ENCODE measurements at regions not wholly inside any gene's neighbourhood (a gene's known extent, or its start where the extent isn't known, plus 50 kb on each side); places are given as distances from the start of the nearest gene placed in this dataset.

- TF ChIP-seq, protein P1, sequence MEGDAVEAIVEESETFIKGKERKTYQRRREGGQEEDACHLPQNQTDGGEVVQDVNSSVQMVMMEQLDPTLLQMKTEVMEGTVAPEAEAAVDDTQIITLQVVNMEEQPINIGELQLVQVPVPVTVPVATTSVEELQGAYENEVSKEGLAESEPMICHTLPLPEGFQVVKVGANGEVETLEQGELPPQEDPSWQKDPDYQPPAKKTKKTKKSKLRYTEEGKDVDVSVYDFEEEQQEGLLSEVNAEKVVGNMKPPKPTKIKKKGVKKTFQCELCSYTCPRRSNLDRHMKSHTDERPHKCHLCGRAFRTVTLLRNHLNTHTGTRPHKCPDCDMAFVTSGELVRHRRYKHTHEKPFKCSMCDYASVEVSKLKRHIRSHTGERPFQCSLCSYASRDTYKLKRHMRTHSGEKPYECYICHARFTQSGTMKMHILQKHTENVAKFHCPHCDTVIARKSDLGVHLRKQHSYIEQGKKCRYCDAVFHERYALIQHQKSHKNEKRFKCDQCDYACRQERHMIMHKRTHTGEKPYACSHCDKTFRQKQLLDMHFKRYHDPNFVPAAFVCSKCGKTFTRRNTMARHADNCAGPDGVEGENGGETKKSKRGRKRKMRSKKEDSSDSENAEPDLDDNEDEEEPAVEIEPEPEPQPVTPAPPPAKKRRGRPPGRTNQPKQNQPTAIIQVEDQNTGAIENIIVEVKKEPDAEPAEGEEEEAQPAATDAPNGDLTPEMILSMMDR (IDR thresholded peaks at IDR 0.05; ENCODE audit: control insufficient read depth, extremely low read depth, insufficient read depth), result no peak
- no peak overlapping the region for H3K4me3 ChIP-seq (ENCODE audit: low read depth, low read length)
- no peak for DNase-seq (ENCODE audit: low read depth)
Observed at GRCh38 chr22:48553694-48554308, 1273.9 kb downstream of the BRD1 start.

DNA sequence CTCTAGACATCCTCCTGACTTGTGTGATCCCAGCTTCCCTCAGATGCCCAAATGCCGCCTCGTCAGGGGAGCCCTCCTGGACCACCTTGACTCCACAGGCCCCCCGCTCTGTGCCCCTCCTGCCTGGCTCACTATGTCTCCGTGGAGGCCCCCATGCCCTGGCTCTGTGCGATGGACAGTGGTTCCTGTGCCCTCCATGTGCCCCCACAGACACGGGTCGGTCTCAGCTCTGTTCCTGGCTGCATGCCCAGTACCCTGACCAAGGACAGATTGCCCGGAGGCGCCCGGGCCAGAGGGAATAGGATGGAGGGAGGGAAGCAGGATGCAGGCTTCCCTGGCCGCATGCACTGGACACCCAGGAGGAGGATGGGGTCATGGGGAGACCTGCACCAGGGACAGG is 1274.6 kb downstream of the BRD1 start:
- no peak overlapping the region for H3K4me3 ChIP-seq (ENCODE audit: low read depth, low read length)
- DNase-seq (ENCODE audit: low read depth), result no peak
- TF ChIP-seq, protein P1 (IDR thresholded peaks at IDR 0.05; ENCODE audit: control insufficient read depth, extremely low read depth, insufficient read depth), result no peak

GRCh38 chr22:48551716-48552268 is 1275.9 kb downstream of the BRD1 start:
- TF ChIP-seq, protein P1 (IDR thresholded peaks at IDR 0.05; ENCODE audit: control insufficient read depth, extremely low read depth, insufficient read depth), result no peak
- no peak overlapping the region for H3K4me3 ChIP-seq (ENCODE audit: low read depth, low read length)

DNA sequence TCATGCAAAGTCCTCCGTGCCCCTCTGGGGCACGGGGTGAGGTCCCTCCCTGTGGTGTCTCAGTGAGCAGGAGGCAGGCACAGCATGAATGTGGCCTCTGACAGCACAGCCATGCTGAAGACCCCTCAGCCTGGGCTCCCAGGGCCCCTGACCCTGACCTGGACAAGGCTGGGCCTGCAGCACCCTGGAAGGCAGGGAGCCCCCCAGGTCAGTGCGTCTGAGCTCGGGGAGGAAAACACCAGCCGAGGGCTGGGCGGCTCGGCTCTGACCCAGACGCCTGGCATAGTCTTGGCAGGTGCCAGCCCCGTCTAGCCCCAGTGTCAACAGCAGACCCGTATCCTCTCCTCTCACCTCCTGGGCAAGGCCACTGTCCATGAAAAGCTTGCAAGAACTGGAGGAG is 1276.6 kb downstream of the BRD1 start:
- TF ChIP-seq, protein P1 (IDR thresholded peaks at IDR 0.05; ENCODE audit: control insufficient read depth, extremely low read depth, insufficient read depth), result no peak

More at GRCh38 chr22:48551716-48552268, 1275.9 kb downstream of the BRD1 start:
- no peak for DNase-seq (ENCODE audit: low read depth)

DNA sequence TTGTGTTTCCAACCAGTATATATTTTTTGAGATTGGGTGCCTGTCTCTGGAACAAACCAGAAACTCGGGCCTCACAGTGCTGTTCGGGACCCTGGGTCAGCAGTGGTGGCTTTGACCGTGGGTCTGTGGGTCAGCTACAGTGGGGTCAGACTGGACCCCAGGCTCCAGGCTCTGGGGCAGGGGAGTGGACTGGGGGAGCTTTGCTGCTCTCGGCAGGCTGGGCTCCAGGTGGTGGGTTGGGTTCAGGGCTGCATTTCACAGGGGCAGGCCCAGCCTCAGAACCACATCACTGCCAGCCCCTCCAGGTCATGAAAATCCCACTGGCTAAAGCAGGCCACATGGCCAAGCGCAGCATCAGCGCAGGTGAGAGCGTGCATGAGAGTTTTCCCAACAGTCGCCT is 1279.3 kb downstream of the BRD1 start:
- no peak for DNase-seq (ENCODE audit: low read depth)
- H3K4me3 ChIP-seq (ENCODE audit: low read depth, low read length), result no peak overlapping the region
- TF ChIP-seq, protein P1 (IDR thresholded peaks at IDR 0.05; ENCODE audit: control insufficient read depth, extremely low read depth, insufficient read depth), result no peak

More for the DNA sequence above, 1276.6 kb downstream of the BRD1 start:
- no peak overlapping the region for H3K4me3 ChIP-seq (ENCODE audit: low read depth, low read length)
- no peak for DNase-seq (ENCODE audit: low read depth)

GRCh38 chr22:48547971-48548370 is 1279.7 kb downstream of the BRD1 start:
- DNase-seq (ENCODE audit: low read depth), result no peak
- TF ChIP-seq, protein P1 (IDR thresholded peaks at IDR 0.05; ENCODE audit: control insufficient read depth, extremely low read depth, insufficient read depth), result no peak
- H3K4me3 ChIP-seq (ENCODE audit: low read depth, low read length), result no peak overlapping the region
